Motor neuron (in vitro differentiated cells): ENCODE measurements at regions not wholly inside any gene's neighbourhood (a gene's known extent, or its start where the extent isn't known, plus 50 kb on each side); places are given as distances from the start of the nearest gene placed in this dataset.
A peak's percentile ranks its signal among the peaks of the same experiment; 100 is the strongest.

Experiments used
- ATAC-seq, 8 experiments: fragments of 200-7000 bp; cut with Tn5 transposase; replicated peaks in 6 of 8; 2 replicates each; pipeline ENCODE4 v1.8.0; 2021; ENCODE audit warnings: mild to moderate bottlenecking in 8 of 8, moderate library complexity in 8 of 8
- H3K27ac ChIP-seq, 2 donors: fragments of 250-450 bp; sonication (Bioruptor Pico); 2 replicates each; pipeline ENCODE4 v1.9.0; 2021; ENCODE audit warnings: antibody characterized with exemption in 2 of 2, mild to moderate bottlenecking in 2 of 2, moderate library complexity in 1 of 2
- H3K4me1 ChIP-seq, 2 donors: fragments of 250-450 bp; sonication (Bioruptor Pico); replicated peaks in 1 of 2; 2 replicates each; pipeline ENCODE4 v1.6.1; 2021; ENCODE audit warnings: antibody characterized with exemption in 2 of 2, mild to moderate bottlenecking in 2 of 2, moderate library complexity in 1 of 2
- H3K4me3 ChIP-seq, 5 donors: fragments of 250-450 bp; sonication (Bioruptor Pico); 2 replicates each; pipeline ENCODE4 v1.9.0; 2021; ENCODE audit warnings: antibody characterized with exemption in 5 of 5, mild to moderate bottlenecking in 5 of 5, moderate library complexity in 4 of 5
- WGBS, 10 experiments: fragments of 450-650 bp; shearing (Covaris generic); methylation state at CpG; one replicate each; pipeline ENCODE4 v1.0.0; 2022; 5-methylcytosine and 5-hydroxymethylcytosine counted together
- in situ Hi-C, 9 experiments: fragments of 400-800 bp; cut with MboI; loops; one replicate each; pipeline ENCODE4 v1.15.0; 2021; ENCODE audit warnings: low sequenced_read_pairs in 9 of 9, low pct_unique_long_range_greater_than_20kb in 2 of 9; ENCODE audit not compliant: unreplicated experiment in 9 of 9

- H3K4me3 ChIP-seq, result no peak overlapping the region
- peak in 4 of 8 experiments; percentile 29 to 48 (median 34) for ATAC-seq
- in situ Hi-C loops, result no loop called here
- H3K4me1 ChIP-seq, result no peaks in the 10 kb centered on the region
- 5 to 81% (median 44%) methylated on average over 4 to 25 of the region's 53 CpGs; no CpG with 5 or more reads in 4 of the 10 experiments for WGBS, 10 experiments
- H3K27ac ChIP-seq, result no peak overlapping the region
Observed at GRCh38 chr14:99118046-99118721, 153.8 kb downstream of the BCL11B start.

- Histone ChIP-seq H3K4me3 (no peak overlapping the region), H3K4me1 (no peaks in the 10 kb centered on the region), H3K27ac (no peak overlapping the region)
- in situ Hi-C loops, result no loop called here
- ATAC-seq, result no peak
- WGBS, 10 experiments, result 20 to 83% (median 79%) methylated on average over 1 to 6 of the region's 13 CpGs; no CpG with 5 or more reads in 4 of the 10 experiments
Observed at GRCh38 chr14:99118946-99119345, 153.1 kb downstream of the BCL11B start.
